Testis (tissue), 2 donors: ENCODE measurements at regions not wholly inside any gene's neighbourhood (a gene's known extent, or its start where the extent isn't known, plus 50 kb on each side); places are given as distances from the start of the nearest gene placed in this dataset.

ENCODE experiments used
- DNase-seq: peaks from one replicate; pipeline ENCODE4 v3.0.0-alpha.2; 2019
- H3K27ac ChIP-seq, 2 donors: fragments of 200-600 bp; sonication (generic); one replicate each; pipeline ENCODE4 v1.5.1; 2019
- H3K27me3 ChIP-seq: fragments of 200-600 bp; sonication (generic); one replicate; pipeline ENCODE4 v1.5.1; 2019
- H3K36me3 ChIP-seq: fragments of 200-600 bp; sonication (generic); one replicate; pipeline ENCODE4 v1.5.1; 2017; ENCODE audit warnings: low read depth; ENCODE audit errors: missing control alignments
- H3K4me1 ChIP-seq: fragments of 200-600 bp; sonication (generic); one replicate; pipeline ENCODE4 v1.5.1; 2019
- H3K4me3 ChIP-seq, 2 donors: fragments of 200-600 bp; sonication (generic); one replicate each; pipeline ENCODE4 v1.5.1; 2017 to 2019
- H3K9me3 ChIP-seq: fragments of 200-600 bp; sonication (generic); one replicate; pipeline ENCODE4 v1.5.1; 2017
- CTCF ChIP-seq, 3 experiments: fragments of 450-650 bp in 2 of 3; fragments of 200-600 bp in 1 of 3; sonication (generic) in 1 of 3; IDR thresholded peaks; one replicate each; pipeline ENCODE4 v1.5.1; 2016 to 2019; ENCODE audit warnings: antibody characterized with exemption in 3 of 3, mild to moderate bottlenecking in 2 of 3, moderate library complexity in 1 of 3
- POLR2A ChIP-seq: fragments of 450-650 bp; IDR thresholded peaks from one replicate; pipeline ENCODE4 v1.6.1; 2017; ENCODE audit warnings: antibody characterized with exemption, mild to moderate bottlenecking, moderate library complexity
- WGBS, 2 donors: methylation state at CpG; one replicate each; pipeline ENCODE4 v1.1.5; 2018; 5-methylcytosine and 5-hydroxymethylcytosine counted together
- intact Hi-C: fragments of 100-400 bp; cut with DNase I; formaldehyde crosslinking; loops from one replicate; pipeline ENCODE4 v1.15.1; 2023; ENCODE audit warnings: low total_unique reads

GRCh38 chr5:4537489-4537888 is 602.6 kb upstream of the ADAMTS16 start:
- 84 to 86% methylated on average over 7 to 10 of the region's 10 CpGs for WGBS, 2 donors
- Histone ChIP-seq H3K9me3 (no peaks in the 10 kb centered on the region), H3K4me1 (no peaks in the 10 kb centered on the region), H3K36me3 (no peaks in the 10 kb centered on the region), H3K4me3 (no peak overlapping the region), H3K27ac (no peak overlapping the region), H3K27me3 (no peaks in the 10 kb centered on the region)
- TF ChIP-seq CTCF (IDR thresholded peaks at IDR 0.05) (no peak), POLR2A (no peak)
- DNase-seq: no peak
- intact Hi-C loops: no loop called here

GRCh38 chr5:4540375-4541173 is 599.6 kb upstream of the ADAMTS16 start:
- DNase-seq: no peak
- TF ChIP-seq CTCF (IDR thresholded peaks at IDR 0.05) (no peak), POLR2A (no peak)
- Histone ChIP-seq H3K4me1 (no peaks in the 10 kb centered on the region), H3K9me3 (no peaks in the 10 kb centered on the region), H3K27ac (no peak overlapping the region), H3K4me3 (no peak overlapping the region), H3K36me3 (no peaks in the 10 kb centered on the region), H3K27me3 (no peaks in the 10 kb centered on the region)
- WGBS, 2 donors: 73 to 83% methylated on average over 4 to 5 of the region's 5 CpGs
- intact Hi-C loops: no loop called here

- TF ChIP-seq POLR2A (no peak), CTCF (IDR thresholded peaks at IDR 0.05) (no peak)
- Histone ChIP-seq H3K4me3 (no peak overlapping the region), H3K27ac (no peak overlapping the region), H3K27me3 (no peaks in the 10 kb centered on the region), H3K4me1 (no peaks in the 10 kb centered on the region), H3K36me3 (no peaks in the 10 kb centered on the region), H3K9me3 (no peaks in the 10 kb centered on the region)
- 83 to 89% methylated on average over 4 of the region's 4 CpGs for WGBS, 2 donors
- no peak for DNase-seq
- intact Hi-C loops: no loop called here
These were observed 598.8 kb upstream of the ADAMTS16 start for GRCh38 chr5:4541334-4541733.

GRCh38 chr5:4542145-4542778 is 597.9 kb upstream of the ADAMTS16 start:
- no peaks in the 10 kb centered on the region for H3K4me1 ChIP-seq
- no peaks in the 10 kb centered on the region for H3K27me3 ChIP-seq
- H3K9me3 ChIP-seq: no peaks in the 10 kb centered on the region
- H3K4me3 ChIP-seq: no peak overlapping the region
- 71 to 80% methylated on average over 12 of the region's 12 CpGs for WGBS, 2 donors
- no peaks in the 10 kb centered on the region for H3K36me3 ChIP-seq
- H3K27ac ChIP-seq: no peak overlapping the region
- TF ChIP-seq CTCF (IDR thresholded peaks at IDR 0.05) (no peak), POLR2A (no peak)
- intact Hi-C loops: no loop called here
- no peak for DNase-seq
